NCI-H2196 treated with DMSO at 0.1 percent for 48 hours (cell line): ENCODE measurements at regions not wholly inside any gene's neighbourhood (a gene's known extent, or its start where the extent isn't known, plus 50 kb on each side); places are given as distances from the start of the nearest gene placed in this dataset.

Experiments
- DNase-seq: peaks from one replicate; lab custom pipeline; 2025; ENCODE audit not compliant: unreplicated experiment; lab: John Stamatoyannopoulos, UW

DNA sequence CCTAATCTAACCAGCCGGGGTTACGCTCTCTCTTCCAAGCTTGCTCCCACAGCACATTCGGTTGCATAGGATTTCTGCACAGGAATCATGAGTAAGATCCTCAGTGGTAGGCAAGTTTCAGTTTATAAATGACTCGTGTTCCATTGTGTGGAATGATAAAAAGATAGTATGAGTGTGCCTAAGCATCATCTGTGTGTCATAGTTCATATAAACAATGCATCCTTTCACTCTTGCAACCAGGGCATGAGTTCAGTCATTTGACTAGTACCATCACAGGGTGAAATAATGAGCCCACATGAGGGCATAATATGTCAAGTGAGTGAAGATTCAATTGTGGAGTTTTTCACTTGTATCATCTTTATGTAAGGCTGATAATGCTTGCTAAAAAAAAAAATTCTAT is 417.1 kb upstream of the CDH2 start:
- DNase-seq, result no peak

DNA sequence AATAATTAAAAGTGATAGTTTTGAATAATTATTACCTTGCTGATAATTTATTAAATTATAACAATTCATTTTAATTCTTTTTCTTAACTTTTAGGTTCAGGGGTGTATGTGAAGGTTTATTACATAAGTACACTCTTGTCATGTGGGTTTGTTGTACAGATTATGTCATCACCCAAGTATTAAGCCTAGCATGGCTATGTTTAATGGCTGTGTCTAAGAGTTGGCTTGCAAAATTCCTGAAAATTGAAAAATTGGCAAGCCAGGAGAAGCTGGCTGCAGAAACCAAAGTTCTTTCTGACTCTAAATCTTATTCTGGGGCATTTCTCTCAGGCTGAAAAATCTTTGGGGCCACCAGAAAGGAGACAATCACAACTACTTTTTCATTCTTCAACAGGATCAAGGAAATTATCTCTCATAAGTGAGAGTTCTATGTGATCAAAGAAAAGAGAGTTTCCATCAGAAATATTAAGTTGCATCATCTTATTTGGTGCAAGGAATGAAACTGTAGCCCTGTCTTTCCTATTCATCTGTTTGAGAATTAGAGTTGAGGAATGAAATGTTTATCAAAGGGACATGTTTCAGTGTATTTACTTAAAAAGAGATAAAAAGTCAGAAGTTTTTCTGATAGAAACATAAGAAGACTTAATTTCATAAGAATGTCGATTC is 412.1 kb upstream of the CDH2 start:
- no peak for DNase-seq

DNA sequence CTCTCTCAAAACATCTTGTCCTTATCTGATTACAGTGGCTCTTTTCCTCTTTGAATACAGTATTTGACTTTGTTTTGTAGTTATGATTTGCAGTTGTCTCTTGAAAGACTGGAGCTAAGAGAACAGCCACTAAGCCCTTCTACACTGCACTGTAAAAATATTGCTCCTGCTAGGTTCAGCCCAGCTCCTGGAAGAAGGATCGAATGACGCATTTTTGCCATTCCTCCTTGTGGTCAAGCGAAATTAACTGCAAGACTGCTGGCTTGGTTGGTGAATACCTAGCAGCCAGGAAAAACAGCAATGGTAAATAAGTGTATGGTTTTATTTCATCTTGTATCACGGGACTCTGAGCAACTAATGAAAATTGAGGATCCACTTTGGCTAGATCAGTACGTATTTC is 407.8 kb upstream of the CDH2 start:
- DNase-seq, result no peak

DNA sequence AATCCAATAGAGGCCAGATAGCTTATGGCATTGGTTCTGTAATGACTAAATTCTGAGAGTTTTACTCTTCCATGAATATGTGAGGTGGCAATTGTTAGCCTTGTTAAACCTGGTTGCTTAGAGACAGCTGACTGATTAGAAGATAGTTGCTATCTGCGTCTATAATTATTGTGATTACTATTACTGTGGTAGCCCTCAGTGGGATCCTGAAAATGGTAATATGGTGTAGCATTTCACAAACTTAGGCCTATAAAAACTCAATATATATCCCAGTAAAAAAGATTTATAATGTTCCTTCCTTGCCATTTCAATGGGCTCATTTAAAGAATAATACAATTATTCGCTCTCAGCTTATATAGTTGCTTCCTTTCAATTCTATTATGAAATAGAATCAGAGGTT is 405.8 kb upstream of the CDH2 start:
- DNase-seq, result no peak

GRCh38 chr18:28581521-28582071 is 404.7 kb upstream of the CDH2 start:
- DNase-seq, result no peak

- DNase-seq, result no peak
Measured at GRCh38 chr18:28576941-28577340, 400.0 kb upstream of the CDH2 start.

DNA sequence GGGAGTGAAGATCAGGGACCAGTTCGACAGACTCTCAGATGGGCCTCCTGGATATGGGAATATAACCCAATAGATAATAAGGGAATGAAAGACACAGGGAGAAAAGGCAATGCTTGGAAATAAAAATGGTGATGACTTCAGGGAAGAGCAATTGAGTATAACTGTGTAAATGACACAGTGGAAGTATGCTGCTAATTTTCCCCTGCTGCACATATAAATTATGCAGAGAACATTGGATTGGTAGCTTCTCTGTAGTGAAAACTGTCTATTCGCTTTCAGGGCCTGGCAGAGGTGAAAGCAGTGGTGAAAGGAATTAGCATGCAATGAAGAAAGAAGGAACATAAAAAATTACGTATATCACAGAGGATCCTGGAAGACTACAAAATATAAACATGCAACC is 398.2 kb upstream of the CDH2 start:
- DNase-seq, result no peak

GRCh38 chr18:28574175-28574574 is 397.2 kb upstream of the CDH2 start:
- no peak for DNase-seq

DNA sequence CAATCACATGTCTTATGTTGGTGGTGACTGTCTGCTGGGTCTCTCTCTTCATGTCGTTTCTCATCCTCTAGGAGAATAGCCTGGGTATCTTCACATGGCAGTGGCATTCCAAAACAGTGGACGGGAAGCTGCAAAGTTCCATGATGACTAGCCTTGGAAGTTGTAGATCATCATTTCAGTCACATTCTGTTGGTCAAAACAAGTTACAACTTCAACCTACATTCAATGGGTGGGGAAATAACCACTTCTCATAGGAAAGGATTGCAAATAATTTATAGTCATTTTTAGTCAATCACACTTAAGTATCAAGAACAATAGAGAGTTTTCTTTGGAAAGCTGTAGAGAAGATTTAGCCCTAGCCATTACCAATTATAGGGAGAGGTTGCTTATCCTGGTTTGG is 395.0 kb upstream of the CDH2 start:
- DNase-seq, result no peak

DNA sequence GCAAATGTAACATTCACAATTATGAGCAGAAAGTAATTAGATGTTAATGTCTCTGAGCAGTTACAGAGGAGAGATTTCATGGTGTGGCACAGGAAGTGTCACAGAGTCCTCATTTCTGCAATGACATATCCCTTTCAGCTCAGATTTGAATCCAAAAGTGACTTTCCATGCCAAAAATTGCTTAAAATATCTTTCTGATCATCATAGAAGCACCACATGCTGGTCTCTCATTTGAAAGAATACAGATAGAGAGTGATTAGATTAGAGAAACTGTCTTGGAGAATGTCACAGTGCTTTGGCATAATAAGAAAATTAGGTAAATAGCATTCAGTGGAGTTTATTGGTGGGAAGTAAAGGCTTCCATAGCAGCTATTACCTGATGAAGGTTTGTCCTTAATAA is 383.4 kb upstream of the CDH2 start:
- no peak for DNase-seq

DNA sequence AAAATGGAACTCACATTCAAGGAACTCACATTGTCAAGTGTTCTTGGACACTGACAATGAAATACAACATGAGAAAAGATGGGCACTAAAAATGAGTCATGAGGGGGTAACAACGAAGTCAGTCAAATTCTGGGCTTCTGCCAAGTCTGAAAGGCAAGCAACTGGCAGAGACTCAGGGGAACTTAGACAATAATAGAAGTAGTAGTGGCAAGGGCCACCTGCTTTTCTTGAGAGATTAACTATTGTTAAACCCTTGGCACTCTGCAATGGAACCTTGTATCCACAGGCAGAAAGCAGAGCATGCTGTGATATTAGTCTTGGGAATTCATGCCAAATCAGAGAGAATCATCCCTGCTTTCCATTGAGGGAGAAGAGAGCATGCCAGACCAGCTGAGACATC is 382.6 kb upstream of the CDH2 start:
- no peak for DNase-seq

DNA sequence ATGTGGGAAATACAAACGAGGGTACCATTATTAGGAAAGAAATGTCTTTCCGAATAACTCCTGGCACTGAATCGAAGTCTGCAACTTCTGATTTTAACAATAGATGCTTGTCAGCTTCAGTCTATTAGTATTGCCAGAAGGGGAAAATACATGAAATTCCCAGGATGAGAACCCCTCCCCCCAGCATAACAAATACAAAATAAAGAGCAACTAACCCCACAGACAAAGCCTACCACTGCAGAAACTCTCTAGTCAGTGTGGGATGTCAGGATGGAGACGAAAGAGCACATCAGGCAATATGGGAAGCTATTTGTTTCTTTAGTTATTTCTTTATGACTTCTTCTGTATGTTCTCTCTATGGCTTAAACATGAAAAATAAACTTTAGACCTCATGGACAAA is 365.0 kb upstream of the CDH2 start:
- DNase-seq, result no peak

DNA sequence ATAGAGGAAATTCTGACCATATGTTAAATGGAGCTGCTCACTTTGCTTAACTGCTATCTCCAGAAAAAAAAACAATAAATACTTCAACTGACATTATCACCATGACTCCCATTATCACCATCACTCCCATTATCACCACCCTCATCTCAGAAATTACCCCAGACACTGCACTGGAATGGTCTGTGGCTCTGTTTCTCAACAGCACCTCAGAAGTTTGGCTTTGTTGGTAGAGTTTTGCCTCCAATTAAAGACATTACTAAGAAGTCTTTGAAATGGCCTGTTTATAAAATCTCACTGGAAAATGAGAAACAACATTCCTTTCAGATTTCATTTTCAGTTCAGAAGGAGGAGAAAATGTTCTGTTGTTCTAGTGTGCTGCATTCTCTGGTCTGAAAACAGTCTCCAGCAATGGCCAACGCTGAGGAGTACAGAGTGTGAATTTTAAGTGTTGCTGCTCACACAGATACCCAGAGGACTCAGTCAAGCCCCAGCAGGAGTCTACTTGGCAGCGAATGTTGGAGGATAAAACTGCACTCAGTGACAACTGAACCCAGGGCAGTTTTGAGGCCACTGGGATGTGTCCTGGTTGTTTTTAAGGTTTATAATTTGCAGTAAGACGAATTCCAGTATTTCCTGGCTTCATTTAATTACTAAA is 364.5 kb upstream of the CDH2 start:
- DNase-seq, result no peak

- DNase-seq, result no peak
Measured at GRCh38 chr18:28529644-28530043, 352.7 kb upstream of the CDH2 start.

DNA sequence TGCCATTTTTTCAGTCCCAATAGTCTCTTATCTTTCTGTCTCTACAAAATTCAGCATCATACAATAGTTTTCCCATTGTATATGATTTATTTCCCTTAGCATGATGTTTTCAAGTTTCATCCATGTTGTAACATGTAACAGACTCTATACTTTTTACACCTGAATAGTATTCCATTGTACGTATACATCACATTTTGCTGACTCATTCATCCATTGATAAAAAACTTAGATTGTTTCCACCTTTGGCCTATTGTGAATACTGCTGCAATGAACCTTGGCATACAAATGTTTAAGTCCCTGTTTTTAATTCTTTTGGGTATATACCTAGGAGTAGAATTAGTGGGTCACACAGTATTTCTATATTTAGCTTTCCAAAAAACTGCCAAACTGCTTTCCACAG is 349.3 kb upstream of the CDH2 start:
- DNase-seq, result no peak

- no peak for DNase-seq
Measured at GRCh38 chr18:28523758-28524475, 347.0 kb upstream of the CDH2 start.

DNA sequence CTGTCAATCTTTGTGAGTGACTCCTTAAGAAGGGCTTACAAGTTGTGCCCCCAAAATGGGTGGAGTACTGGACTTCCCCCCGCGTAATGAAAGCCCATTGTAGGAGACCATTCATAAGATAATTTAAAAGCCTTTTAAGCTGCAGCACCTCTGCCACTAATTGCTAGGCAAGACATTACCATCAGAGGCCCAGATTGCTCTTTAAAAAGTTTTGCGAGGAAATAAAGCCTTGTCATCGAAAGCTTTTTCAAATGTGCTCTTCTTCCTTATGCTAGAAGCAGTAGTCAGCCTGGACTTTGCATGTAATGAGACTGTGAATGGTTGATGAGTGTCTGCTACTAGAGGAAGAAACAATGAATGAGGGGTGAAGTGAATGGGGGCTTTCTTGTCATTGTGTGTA is 345.3 kb upstream of the CDH2 start:
- no peak for DNase-seq

GRCh38 chr18:28519997-28520396 is 343.1 kb upstream of the CDH2 start:
- no peak for DNase-seq

GRCh38 chr18:28514699-28515098 is 337.8 kb upstream of the CDH2 start:
- DNase-seq, result no peak

GRCh38 chr18:28512357-28512756 is 335.4 kb upstream of the CDH2 start:
- no peak for DNase-seq

- DNase-seq, result no peak
Measured at GRCh38 chr18:28511413-28511821, 334.5 kb upstream of the CDH2 start.

DNA sequence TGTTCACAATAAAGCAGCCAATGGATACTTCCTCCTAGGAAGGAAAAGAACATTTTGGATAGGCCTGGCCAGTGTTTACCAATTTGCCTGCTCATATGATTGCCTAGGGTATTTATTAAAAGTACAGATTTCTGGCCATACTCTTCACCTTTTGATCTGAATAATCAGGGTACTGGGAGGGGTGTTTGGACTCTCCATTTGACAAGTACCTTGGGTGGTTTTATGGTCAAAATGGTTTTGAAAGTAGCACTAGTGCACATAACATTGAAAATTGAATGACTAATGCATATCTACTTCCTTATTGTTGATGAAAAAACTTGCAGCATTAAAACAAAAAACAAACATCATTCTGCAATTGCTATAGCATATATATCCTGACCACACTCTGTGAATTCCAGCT is 333.3 kb upstream of the CDH2 start:
- DNase-seq, result no peak
